A673 (cell line): ENCODE measurements at regions not wholly inside any gene's neighbourhood (a gene's known extent, or its start where the extent isn't known, plus 50 kb on each side); places are given as distances from the start of the nearest gene placed in this dataset.
"Not testable (repeated sequence)": the region's sequence is repeated elsewhere in the genome, so short reads cannot be mapped to it uniquely, and the experiment has no call there.

Experiments used
- BruUV-seq: library from RNA; stranded (reverse); fragments of 400-500 nt; replicated peaks from 2 replicates; lab custom pipeline; 2021; lab: Mats Ljungman, UMichigan
- CTCF ChIA-PET: fragments of 300-600 bp; sonication (Branson Sonifier 250); formaldehyde crosslinking; loops from one replicate; lab custom pipeline; 2022; ENCODE audit warnings: antibody characterized with exemption; lab: Charles Lee
- POLR2A ChIA-PET: fragments of 300-600 bp; sonication (Branson Sonifier 250); formaldehyde crosslinking; loops from one replicate; lab custom pipeline; 2022; ENCODE audit warnings: antibody characterized with exemption; ENCODE audit not compliant: low non-redundant PET; lab: Charles Lee
- DNase-seq: peaks from one replicate; pipeline ENCODE4 v3.0.0-alpha.2; 2015; ENCODE audit warnings: low spot score
- H3K27ac ChIP-seq: fragments of 200-600 bp; sonication (generic); 2 replicates; pipeline ENCODE4 v1.5.1; 2016; ENCODE audit warnings: mixed run types, low read depth, mild to moderate bottlenecking, mixed read lengths, antibody characterized with exemption, low read length; ENCODE audit not compliant: poor library complexity, severe bottlenecking
- H3K27me3 ChIP-seq: fragments of 200-600 bp; sonication (generic); replicated peaks from 2 replicates; pipeline ENCODE4 v1.6.1; 2017; ENCODE audit warnings: mixed run types, low read depth, mild to moderate bottlenecking, mixed read lengths, antibody characterized with exemption, low read length; ENCODE audit not compliant: insufficient read depth, poor library complexity
- H3K36me3 ChIP-seq: fragments of 200-600 bp; sonication (generic); 2 replicates; pipeline ENCODE4 v1.6.1; 2016; ENCODE audit warnings: mixed run types, mild to moderate bottlenecking, mixed read lengths, antibody characterized with exemption, low read length; ENCODE audit not compliant: insufficient read depth, poor library complexity, severe bottlenecking
- H3K4me1 ChIP-seq: fragments of 200-600 bp; sonication (generic); 2 replicates; pipeline ENCODE4 v1.6.1; 2017; ENCODE audit warnings: mixed run types, mild to moderate bottlenecking, mixed read lengths, antibody characterized with exemption, low read length; ENCODE audit not compliant: insufficient read depth, poor library complexity, severe bottlenecking
- H3K4me3 ChIP-seq: fragments of 200-600 bp; sonication (generic); 2 replicates; pipeline ENCODE4 v1.5.1; 2016; ENCODE audit warnings: low read depth, mixed run types, mild to moderate bottlenecking, mixed read lengths, low read length; ENCODE audit not compliant: poor library complexity, severe bottlenecking
- H3K9me3 ChIP-seq: fragments of 200-600 bp; sonication (generic); 2 replicates; pipeline ENCODE4 v1.6.1; 2016; ENCODE audit warnings: mixed run types, low read depth, mild to moderate bottlenecking, mixed read lengths, antibody characterized with exemption, low read length; ENCODE audit not compliant: poor library complexity, severe bottlenecking
- intact Hi-C: fragments of 100-400 bp; cut with micrococcal nuclease; formaldehyde crosslinking; loops from one replicate; pipeline ENCODE4 v1.10.0; 2022; ENCODE audit not compliant: unreplicated experiment

GRCh38 chr15:21324720-21325460 is 115.4 kb downstream of the POTEB3 start:
- H3K27ac ChIP-seq, DNase-seq, H3K4me1 ChIP-seq, CTCF ChIA-PET, intact Hi-C loops, POLR2A ChIA-PET, BruUV-seq, H3K27me3 ChIP-seq, H3K36me3 ChIP-seq, H3K9me3 ChIP-seq, H3K4me3 ChIP-seq: not testable (repeated sequence)

- H3K36me3 ChIP-seq, DNase-seq, H3K9me3 ChIP-seq, BruUV-seq, H3K4me1 ChIP-seq, POLR2A ChIA-PET, H3K27ac ChIP-seq, H3K4me3 ChIP-seq, intact Hi-C loops, H3K27me3 ChIP-seq: not testable (repeated sequence)
- CTCF ChIA-PET: interaction anchor here (0.6 kb wide), 1 partner anchor 933 kb away, joined by 7 read pairs; no protein-coding TSS in a partner anchor
These were observed 155.9 kb downstream of the POTEB3 start for GRCh38 chr15:21284353-21284752.

- H3K27me3 ChIP-seq, H3K36me3 ChIP-seq, DNase-seq, CTCF ChIA-PET, H3K4me1 ChIP-seq, intact Hi-C loops, H3K27ac ChIP-seq, POLR2A ChIA-PET, H3K9me3 ChIP-seq, H3K4me3 ChIP-seq, BruUV-seq: not testable (repeated sequence)
These were observed 157.1 kb downstream of the POTEB3 start for GRCh38 chr15:21283210-21283609.

GRCh38 chr15:21280272-21280671 is 160.0 kb downstream of the POTEB3 start:
- H3K4me3 ChIP-seq, H3K9me3 ChIP-seq, DNase-seq, H3K36me3 ChIP-seq, H3K4me1 ChIP-seq, POLR2A ChIA-PET, intact Hi-C loops, H3K27ac ChIP-seq, BruUV-seq, H3K27me3 ChIP-seq, CTCF ChIA-PET: not testable (repeated sequence)

- intact Hi-C loops, H3K4me3 ChIP-seq, BruUV-seq, CTCF ChIA-PET, H3K36me3 ChIP-seq, H3K27me3 ChIP-seq: not testable (repeated sequence)
- peaks cover 24% of the 10 kb centered on the region for H3K4me1 ChIP-seq
- H3K9me3 ChIP-seq: peaks cover 11% of the 10 kb centered on the region
- DNase-seq: peak; percentile 77
- POLR2A ChIA-PET: interaction anchor here (0.7 kb wide), 1 partner anchor 601 kb away, joined by 3 read pairs; no protein-coding TSS in a partner anchor
- H3K27ac ChIP-seq: peak overlapping the region; percentile 35
These were observed 167.9 kb downstream of the POTEB3 start for GRCh38 chr15:21272176-21272982.
